OCI-LY3 (cell line): ENCODE measurements at regions not wholly inside any gene's neighbourhood (a gene's known extent, or its start where the extent isn't known, plus 50 kb on each side); places are given as distances from the start of the nearest gene placed in this dataset.

Experiments
- H2AFZ ChIP-seq: fragments of 200-600, 300-600 bp; shearing (Covaris generic); 2 replicates; pipeline ENCODE4 v1.6.0; 2014; ENCODE audit warnings: antibody characterized with exemption, low read depth, low read length
- H3K27ac ChIP-seq: fragments of 200-600, 300-600 bp; sonication (generic); 2 replicates; pipeline ENCODE4 v1.5.1; 2014; ENCODE audit warnings: mild to moderate bottlenecking, low read length, moderate library complexity, mixed read lengths
- H3K27me3 ChIP-seq: fragments of 200-600, 300-600 bp; sonication (generic); 2 replicates; pipeline ENCODE4 v1.6.1; 2014; ENCODE audit warnings: low read depth, low read length, mixed read lengths
- H3K36me3 ChIP-seq: fragments of 200-600, 300-600 bp; sonication (generic); replicated peaks from 2 replicates; pipeline ENCODE3; 2014; ENCODE audit warnings: low read depth, low read length, mixed read lengths
- H3K4me1 ChIP-seq: fragments of 300-600, 200-600 bp; sonication (generic); 2 replicates; pipeline ENCODE4 v1.6.1; 2014; ENCODE audit warnings: low read length, mixed read lengths
- H3K4me2 ChIP-seq: fragments of 200-600, 300-600 bp; sonication (generic); 2 replicates; pipeline ENCODE4 v1.6.1; 2014; ENCODE audit warnings: low read length, mixed read lengths
- H3K4me3 ChIP-seq: fragments of 300-600, 200-600 bp; sonication (generic); 2 replicates; pipeline ENCODE4 v1.5.1; 2014; ENCODE audit warnings: antibody characterized with exemption, mild to moderate bottlenecking, low read length, moderate library complexity
- H3K79me2 ChIP-seq: fragments of 300-600, 200-600 bp; shearing (Covaris generic); 2 replicates; pipeline ENCODE4 v1.6.1; 2014; ENCODE audit warnings: mild to moderate bottlenecking, low read length, mixed read lengths
- H3K9ac ChIP-seq: fragments of 300-600, 200-600 bp; shearing (Covaris generic); 2 replicates; pipeline ENCODE4 v1.6.0; 2014; ENCODE audit warnings: mild to moderate bottlenecking, low read length, moderate library complexity
- H3K9me3 ChIP-seq: fragments of 200-600, 300-600 bp; shearing (Covaris generic); 2 replicates; pipeline ENCODE4 v1.6.1; 2014; ENCODE audit warnings: low read length, mixed read lengths; ENCODE audit not compliant: insufficient read depth
- H4K20me1 ChIP-seq: fragments of 200-600, 300-600 bp; sonication (generic); 2 replicates; pipeline ENCODE4 v1.6.1; 2016; ENCODE audit warnings: low read length, mixed read lengths; ENCODE audit not compliant: insufficient read depth
- CTCF ChIP-seq: fragments of 200-600, 300-600 bp; sonication (generic); IDR thresholded peaks from 2 replicates; pipeline ENCODE4 v1.5.1; 2014; ENCODE audit warnings: antibody characterized with exemption, low read length, low read depth
- EZH2phosphoT487 ChIP-seq: fragments of 200-600 bp; shearing (Covaris generic); IDR thresholded peaks from 2 replicates; pipeline ENCODE4 v1.6.1; 2018; ENCODE audit warnings: antibody characterized with exemption, mixed run types, low read depth

- H3K4me1 ChIP-seq: no peaks in the 10 kb centered on the region
- no peak overlapping the region for H3K9ac ChIP-seq
- no peaks in the 10 kb centered on the region for H4K20me1 ChIP-seq
- H2AFZ ChIP-seq: no peak overlapping the region
- H3K36me3 ChIP-seq: no peaks in the 10 kb centered on the region
- H3K9me3 ChIP-seq: no peaks in the 10 kb centered on the region
- no peak overlapping the region for H3K4me3 ChIP-seq
- peaks cover 4% of the 10 kb centered on the region; the same call in 1 of the 2 replicates for H3K27me3 ChIP-seq
- H3K79me2 ChIP-seq: no peaks in the 10 kb centered on the region
- TF ChIP-seq CTCF (no peak), EZH2phosphoT487 (no peak)
- no peak overlapping the region for H3K4me2 ChIP-seq
- no peak overlapping the region for H3K27ac ChIP-seq
These were observed 418.5 kb upstream of the JARID2 start for GRCh38 chr6:14827354-14827753.

DNA sequence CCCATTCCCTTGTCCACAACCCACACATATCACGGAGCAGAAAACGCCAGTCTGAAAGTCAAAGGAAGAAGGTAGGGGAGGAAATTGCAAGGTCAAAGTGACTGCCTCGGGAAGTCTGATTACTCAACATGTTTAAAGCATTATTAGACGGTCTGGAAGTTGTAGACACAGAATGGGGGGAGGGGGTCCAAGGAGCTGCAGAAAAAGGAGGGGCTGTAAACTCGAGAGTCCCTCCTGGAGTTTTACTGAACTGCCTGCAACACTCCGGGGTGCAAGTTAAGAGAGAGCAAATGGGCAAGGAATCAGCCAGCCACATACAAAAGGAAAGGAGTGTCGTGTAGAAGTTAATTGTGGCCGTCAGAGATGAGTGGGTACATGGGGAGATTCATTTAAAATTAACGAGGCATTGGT, 417.7 kb upstream of the JARID2 start:
- H3K27ac ChIP-seq: no peak overlapping the region
- H3K4me2 ChIP-seq: no peak overlapping the region
- no peak overlapping the region for H3K9ac ChIP-seq
- H3K36me3 ChIP-seq: no peaks in the 10 kb centered on the region
- H3K9me3 ChIP-seq: no peaks in the 10 kb centered on the region
- TF ChIP-seq CTCF (no peak), EZH2phosphoT487 (no peak)
- H3K4me1 ChIP-seq: no peaks in the 10 kb centered on the region
- H3K4me3 ChIP-seq: no peak overlapping the region
- H2AFZ ChIP-seq: no peak overlapping the region
- no peaks in the 10 kb centered on the region for H3K79me2 ChIP-seq
- H4K20me1 ChIP-seq: no peaks in the 10 kb centered on the region
- H3K27me3 ChIP-seq: peaks cover 4% of the 10 kb centered on the region; the same call in 1 of the 2 replicates

DNA sequence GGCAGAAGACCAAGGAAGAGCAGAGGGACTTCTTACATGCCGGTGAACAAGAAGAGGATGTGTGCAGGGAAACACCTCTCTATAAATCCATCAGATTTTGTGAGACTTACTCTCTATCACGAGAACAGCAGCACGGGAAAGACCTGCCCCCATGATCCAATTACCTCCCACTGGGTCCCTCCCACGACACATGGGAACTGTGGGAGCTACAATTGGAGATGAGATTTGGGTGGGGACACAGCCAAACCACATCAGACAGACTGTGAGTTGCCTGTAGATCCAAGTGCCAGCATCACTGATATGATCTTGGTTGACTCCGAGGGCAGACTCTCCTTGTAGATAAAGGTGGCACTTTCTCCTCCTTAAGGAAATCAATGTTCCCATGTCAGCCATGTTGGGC, 414.8 kb upstream of the JARID2 start:
- H3K79me2 ChIP-seq: no peaks in the 10 kb centered on the region
- no peak overlapping the region for H3K4me2 ChIP-seq
- no peak for TF ChIP-seq CTCF
- TF ChIP-seq EZH2phosphoT487: no peak
- H3K9ac ChIP-seq: no peak overlapping the region
- no peaks in the 10 kb centered on the region for H3K9me3 ChIP-seq
- no peaks in the 10 kb centered on the region for H3K36me3 ChIP-seq
- peaks cover 3% of the 10 kb centered on the region; the same call in 1 of the 2 replicates for H3K27me3 ChIP-seq
- no peak overlapping the region for H3K27ac ChIP-seq
- no peaks in the 10 kb centered on the region for H4K20me1 ChIP-seq
- H3K4me1 ChIP-seq: no peaks in the 10 kb centered on the region
- no peak overlapping the region for H3K4me3 ChIP-seq
- no peak overlapping the region for H2AFZ ChIP-seq

GRCh38 chr6:14831937-14832336, 413.9 kb upstream of the JARID2 start:
- H3K4me3 ChIP-seq: no peak overlapping the region
- no peak overlapping the region for H3K9ac ChIP-seq
- no peaks in the 10 kb centered on the region for H3K36me3 ChIP-seq
- no peak for TF ChIP-seq CTCF
- TF ChIP-seq EZH2phosphoT487: no peak
- H3K27me3 ChIP-seq: no peaks in the 10 kb centered on the region
- H3K79me2 ChIP-seq: no peaks in the 10 kb centered on the region
- no peak overlapping the region for H2AFZ ChIP-seq
- H3K9me3 ChIP-seq: no peaks in the 10 kb centered on the region
- no peak overlapping the region for H3K4me2 ChIP-seq
- no peak overlapping the region for H3K27ac ChIP-seq
- no peaks in the 10 kb centered on the region for H4K20me1 ChIP-seq
- H3K4me1 ChIP-seq: no peaks in the 10 kb centered on the region
